Aorta (tissue), 5 donors: ENCODE measurements at regions not wholly inside any gene's neighbourhood (a gene's known extent, or its start where the extent isn't known, plus 50 kb on each side); places are given as distances from the start of the nearest gene placed in this dataset.

ENCODE experiments used
- ATAC-seq: fragments of 200-7000 bp; cut with Tn5 transposase; one replicate; pipeline ENCODE4 v1.9.1; 2022; ENCODE audit warnings: moderate library complexity; ENCODE audit not compliant: low FRiP score
- DNase-seq, 2 donors: peaks; one replicate each; pipeline ENCODE4 v3.0.0-alpha.2; 2020
- H3K27ac ChIP-seq, 2 donors: one replicate each; pipeline ENCODE4 v1.5.1; 2013; ENCODE audit warnings: low read length in 2 of 2, mild to moderate bottlenecking in 2 of 2, moderate library complexity in 2 of 2, control low read depth in 1 of 2, inconsistent platforms in 1 of 2, low read depth in 1 of 2
- H3K27me3 ChIP-seq, 2 donors: one replicate each; pipeline ENCODE4 v1.6.1; 2013; ENCODE audit warnings: control low read depth in 1 of 2, low read length in 1 of 2, mild to moderate bottlenecking in 1 of 2, moderate library complexity in 1 of 2; ENCODE audit not compliant: insufficient read depth in 2 of 2, control insufficient read depth in 1 of 2
- H3K36me3 ChIP-seq, 2 donors: one replicate each; pipeline ENCODE4 v1.6.1; 2013; ENCODE audit warnings: control low read depth in 1 of 2, low read length in 1 of 2, mild to moderate bottlenecking in 1 of 2; ENCODE audit not compliant: insufficient read depth in 2 of 2, control insufficient read depth in 1 of 2
- H3K4me1 ChIP-seq, 2 donors: one replicate each; pipeline ENCODE4 v1.6.1; 2013; ENCODE audit warnings: low read length in 2 of 2, control low read depth in 1 of 2, mild to moderate bottlenecking in 1 of 2, moderate library complexity in 1 of 2; ENCODE audit not compliant: insufficient read depth in 2 of 2, control insufficient read depth in 1 of 2
- H3K4me3 ChIP-seq, 2 donors: one replicate each; pipeline ENCODE4 v1.5.1; 2013; ENCODE audit warnings: low read length in 2 of 2, control low read depth in 1 of 2, mild to moderate bottlenecking in 1 of 2
- H3K9me3 ChIP-seq: one replicate; pipeline ENCODE4 v1.6.1; 2013; ENCODE audit warnings: mild to moderate bottlenecking, low read length; ENCODE audit not compliant: control insufficient read depth
- WGBS, 2 donors: extraction: QIAGEN DNeasy Blood & Tissue Kit; methylation state at CpG; one replicate each; pipeline ENCODE4 v1.1.7; 2013; 5-methylcytosine and 5-hydroxymethylcytosine counted together
- intact Hi-C, 2 donors: fragments of 100-400 bp; cut with DNase I; formaldehyde crosslinking; loops; one replicate each; pipeline versions ENCODE4 v1.14.2 to v1.15.0; 2022
- donor health status: healthy with polysubstance abuse.
- donor health status: Bipolar disorder and iron deficiency.
- donor health status: DM: no; HTN: no; CAD: no.
- donor health status: DM: no; HTN: no; CAD: no.
- donor health status: DM: yes; HTN: yes; CAD: no.

- H3K9me3 ChIP-seq: no peaks in the 10 kb centered on the region
- DNase-seq: no peak
- no peaks in the 10 kb centered on the region for H3K27me3 ChIP-seq
- no peaks in the 10 kb centered on the region for H3K4me1 ChIP-seq
- intact Hi-C loops: no loop called here
- H3K36me3 ChIP-seq: no peaks in the 10 kb centered on the region
- WGBS, 2 donors: 91 to 97% methylated on average over 2 of the region's 2 CpGs
- ATAC-seq: no peak
- H3K4me3 ChIP-seq: no peak overlapping the region
- H3K27ac ChIP-seq: no peak overlapping the region
These were observed 430.6 kb upstream of the MCTP2 start for GRCh38 chr15:93800805-93801204.

- Histone ChIP-seq H3K4me1 (no peaks in the 10 kb centered on the region), H3K27me3 (no peaks in the 10 kb centered on the region), H3K36me3 (no peaks in the 10 kb centered on the region), H3K9me3 (no peaks in the 10 kb centered on the region), H3K4me3 (no peak overlapping the region), H3K27ac (no peak overlapping the region)
- DNase-seq (no peak), ATAC-seq (no peak)
- intact Hi-C loops: no loop called here
- 23 to 49% methylated on average over 2 of the region's 2 CpGs for WGBS, 2 donors
These were observed 441.9 kb upstream of the MCTP2 start for GRCh38 chr15:93789441-93789840.

DNA sequence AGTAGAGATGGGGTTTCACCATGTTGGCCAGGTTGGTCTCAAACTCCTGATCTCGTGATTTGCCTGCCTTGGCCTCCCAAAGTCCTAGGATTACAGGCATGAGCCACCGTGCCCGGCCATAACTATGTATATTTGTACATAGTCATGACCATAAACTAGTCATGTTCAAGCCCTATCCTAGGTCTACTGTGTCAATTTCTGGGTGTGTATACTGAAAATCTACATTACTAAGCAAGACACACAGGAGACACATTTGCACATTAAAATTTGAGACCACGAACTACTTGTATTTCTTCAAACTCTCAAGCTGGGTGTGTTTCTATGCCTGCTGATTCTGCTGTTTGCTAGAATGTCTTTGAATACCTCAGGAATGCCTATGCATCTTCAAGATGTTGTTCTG, 451.3 kb upstream of the MCTP2 start:
- intact Hi-C loops: no loop called here
- H3K27ac ChIP-seq: no peak overlapping the region
- ATAC-seq (no peak), DNase-seq (no peak)
- H3K4me3 ChIP-seq: no peak overlapping the region
- no peaks in the 10 kb centered on the region for H3K36me3 ChIP-seq
- H3K9me3 ChIP-seq: no peaks in the 10 kb centered on the region
- 81 to 86% methylated on average over 4 of the region's 4 CpGs for WGBS, 2 donors
- no peaks in the 10 kb centered on the region for H3K4me1 ChIP-seq
- no peaks in the 10 kb centered on the region for H3K27me3 ChIP-seq

DNA sequence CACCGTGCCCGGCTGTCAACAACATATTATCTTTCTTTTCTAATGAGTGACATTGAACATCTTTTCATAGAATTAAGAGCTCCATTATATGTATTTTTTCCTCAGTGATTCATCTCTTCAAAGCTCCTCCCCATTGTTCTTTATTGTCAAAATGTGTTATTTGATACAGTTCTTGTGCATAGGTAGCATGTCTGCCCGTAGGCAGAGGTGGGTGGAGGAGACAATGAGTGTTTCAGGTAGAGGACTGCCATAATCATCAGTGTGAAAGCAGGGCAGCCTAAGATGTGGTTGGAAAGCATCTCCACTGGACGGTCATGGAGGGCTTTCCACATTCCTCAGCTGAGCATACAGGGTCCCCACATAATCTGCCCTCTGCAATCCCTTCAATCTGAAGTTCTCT, 452.0 kb upstream of the MCTP2 start:
- intact Hi-C loops: no loop called here
- WGBS, 2 donors: 83 to 87% methylated on average over 4 of the region's 4 CpGs

GRCh38 chr15:93771196-93772030, 459.9 kb upstream of the MCTP2 start:
- DNase-seq (no peak), ATAC-seq (no peak)
- Histone ChIP-seq H3K4me3 (no peak overlapping the region), H3K4me1 (no peaks in the 10 kb centered on the region), H3K27me3 (no peaks in the 10 kb centered on the region), H3K36me3 (no peaks in the 10 kb centered on the region), H3K9me3 (peaks cover 6% of the 10 kb centered on the region), H3K27ac (no peak overlapping the region)
- intact Hi-C loops: no loop called here
- WGBS, 2 donors: 74 to 77% methylated on average over 4 of the region's 4 CpGs

More for the DNA sequence above, 452.0 kb upstream of the MCTP2 start:
- H3K9me3 ChIP-seq: no peaks in the 10 kb centered on the region
- no peak overlapping the region for H3K4me3 ChIP-seq
- H3K27ac ChIP-seq: no peak overlapping the region
- H3K36me3 ChIP-seq: no peaks in the 10 kb centered on the region
- ATAC-seq (no peak), DNase-seq (no peak)
- no peaks in the 10 kb centered on the region for H3K4me1 ChIP-seq
- no peaks in the 10 kb centered on the region for H3K27me3 ChIP-seq

DNA sequence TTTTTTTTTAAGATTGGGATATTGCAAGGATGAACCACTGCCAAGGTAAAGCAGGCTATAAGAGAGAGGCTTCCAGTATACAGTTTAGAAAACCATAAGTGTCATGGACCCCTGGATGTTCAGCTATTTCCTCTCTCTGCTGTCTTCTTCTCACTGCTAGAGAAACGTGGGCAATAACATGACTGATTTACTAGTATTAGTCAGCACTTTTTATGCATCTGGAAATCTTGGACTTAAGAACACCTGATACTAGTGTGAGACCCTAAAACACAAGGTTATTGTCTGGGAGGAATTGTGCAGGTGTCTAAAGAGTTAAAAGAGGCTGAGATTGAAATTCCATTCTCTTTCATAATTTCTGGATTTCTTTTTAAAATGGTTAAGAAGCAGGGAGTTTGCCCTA, 460.6 kb upstream of the MCTP2 start:
- peaks cover 6% of the 10 kb centered on the region for H3K9me3 ChIP-seq
- H3K27me3 ChIP-seq: no peaks in the 10 kb centered on the region
- H3K27ac ChIP-seq: no peak overlapping the region
- ATAC-seq (no peak), DNase-seq (no peak)
- H3K4me3 ChIP-seq: no peak overlapping the region
- no peaks in the 10 kb centered on the region for H3K36me3 ChIP-seq
- 24 to 36% methylated on average over 1 of the region's 1 CpG for WGBS, 2 donors
- H3K4me1 ChIP-seq: no peaks in the 10 kb centered on the region
- intact Hi-C loops: no loop called here

GRCh38 chr15:93762036-93762435, 469.3 kb upstream of the MCTP2 start:
- intact Hi-C loops: no loop called here

DNA sequence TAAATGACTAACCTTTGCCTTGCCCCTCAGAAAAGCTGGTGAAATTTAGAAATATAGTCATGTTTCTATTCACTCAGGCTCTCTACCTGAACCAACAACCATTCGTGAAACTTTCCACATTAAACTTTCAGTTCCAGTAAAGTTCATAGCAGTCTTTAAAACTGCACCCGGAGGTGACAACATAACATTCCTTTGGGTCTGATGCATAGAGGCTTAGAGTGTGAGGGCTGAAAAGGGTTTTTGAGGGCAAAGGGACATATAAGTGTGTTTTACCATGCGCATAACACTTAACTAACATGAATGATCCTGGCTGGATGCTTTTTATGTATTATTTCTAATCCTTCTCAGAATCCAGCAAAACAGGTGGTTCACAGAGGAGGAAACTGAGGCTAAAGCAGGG, 471.7 kb upstream of the MCTP2 start:
- intact Hi-C loops: no loop called here
- H3K36me3 ChIP-seq: no peaks in the 10 kb centered on the region
- DNase-seq: no peak
- WGBS, 2 donors: 30 to 49% methylated on average over 3 of the region's 3 CpGs
- ATAC-seq: no peak
- peaks cover 1% of the 10 kb centered on the region for H3K9me3 ChIP-seq
- H3K4me3 ChIP-seq: no peak overlapping the region
- H3K4me1 ChIP-seq: no peaks in the 10 kb centered on the region
- H3K27me3 ChIP-seq: no peaks in the 10 kb centered on the region
- H3K27ac ChIP-seq: no peak overlapping the region

More at GRCh38 chr15:93762036-93762435, 469.3 kb upstream of the MCTP2 start:
- Histone ChIP-seq H3K27ac (no peak overlapping the region), H3K27me3 (no peaks in the 10 kb centered on the region), H3K36me3 (no peaks in the 10 kb centered on the region), H3K4me1 (no peaks in the 10 kb centered on the region), H3K4me3 (no peak overlapping the region), H3K9me3 (peaks cover under 1% of the 10 kb centered on the region)
- ATAC-seq: no peak
- WGBS, 2 donors: 78 to 87% methylated on average over 3 of the region's 3 CpGs
- no peak for DNase-seq

DNA sequence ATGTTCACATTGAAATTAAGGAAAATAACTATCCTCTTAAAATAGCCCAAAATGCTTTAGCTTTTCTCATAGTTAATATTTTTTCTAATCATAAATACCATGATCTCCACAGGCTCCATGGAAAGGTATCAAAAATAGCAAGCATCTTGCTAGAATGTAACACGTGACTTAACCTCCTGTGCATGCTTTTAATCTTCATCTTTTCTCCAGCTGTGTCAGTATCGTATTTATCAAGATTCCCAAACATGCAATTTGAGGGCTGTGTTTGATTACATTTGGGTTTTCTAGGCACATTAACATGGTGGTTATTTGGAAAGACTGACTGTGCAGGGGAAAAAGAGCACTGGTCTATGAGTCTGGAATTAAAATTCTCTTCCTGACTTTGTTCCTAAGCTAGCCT, 472.5 kb upstream of the MCTP2 start:
- Histone ChIP-seq H3K27ac (no peak overlapping the region), H3K36me3 (no peaks in the 10 kb centered on the region), H3K4me3 (no peak overlapping the region), H3K9me3 (peaks cover 1% of the 10 kb centered on the region), H3K27me3 (no peaks in the 10 kb centered on the region), H3K4me1 (no peaks in the 10 kb centered on the region)
- no peak for ATAC-seq
- WGBS, 2 donors: 56 to 63% methylated on average over 2 of the region's 2 CpGs
- intact Hi-C loops: no loop called here
- no peak for DNase-seq
